Nephron progenitor cell (in vitro differentiated cells): ENCODE measurements at regions not wholly inside any gene's neighbourhood (a gene's known extent, or its start where the extent isn't known, plus 50 kb on each side); places are given as distances from the start of the nearest gene placed in this dataset.
"Not testable (repeated sequence)": the region's sequence is repeated elsewhere in the genome, so short reads cannot be mapped to it uniquely, and the experiment has no call there.

Source experiments
- DNase-seq: peaks from one replicate; pipeline ENCODE4 v3.0.0; 2021
- H3K27ac Mint-ChIP-seq: 2 replicates; pipeline ENCODE4 v1.8.0; 2021; ENCODE audit warnings: mild to moderate bottlenecking, moderate library complexity, mixed read lengths
- H3K27me3 Mint-ChIP-seq: 2 replicates; pipeline ENCODE4 v1.8.0; 2021; ENCODE audit warnings: mild to moderate bottlenecking, low read depth, mixed read lengths; ENCODE audit not compliant: poor library complexity
- H3K36me3 Mint-ChIP-seq: 2 replicates; pipeline ENCODE4 v1.8.0; 2021; ENCODE audit warnings: low read depth, mixed read lengths
- H3K4me1 Mint-ChIP-seq: 2 replicates; pipeline ENCODE4 v1.8.0; 2021; ENCODE audit warnings: mixed read lengths
- H3K4me3 Mint-ChIP-seq: 2 replicates; pipeline ENCODE4 v1.8.0; 2021; ENCODE audit warnings: mild to moderate bottlenecking, moderate library complexity, mixed read lengths
- H3K9me3 Mint-ChIP-seq: 2 replicates; pipeline ENCODE4 v1.8.0; 2021; ENCODE audit warnings: mild to moderate bottlenecking, moderate library complexity, mixed read lengths
- CTCF ChIP-seq: fragments of 200-600 bp; sonication (generic); IDR thresholded peaks from 2 replicates; pipeline ENCODE4 v1.5.0; 2021; ENCODE audit warnings: antibody characterized with exemption

- Mint-ChIP-seq H3K9me3 (no peaks in the 10 kb centered on the region), H3K27ac (no peak overlapping the region), H3K4me1 (peaks cover 10% of the 10 kb centered on the region), H3K27me3 (no peaks in the 10 kb centered on the region), H3K36me3 (no peaks in the 10 kb centered on the region), H3K4me3 (no peak overlapping the region)
- DNase-seq, result no peak
- TF ChIP-seq CTCF, result no peak
Observed at GRCh38 chr4:124997991-124998390, 285.5 kb upstream of the ANKRD50 start.

DNA sequence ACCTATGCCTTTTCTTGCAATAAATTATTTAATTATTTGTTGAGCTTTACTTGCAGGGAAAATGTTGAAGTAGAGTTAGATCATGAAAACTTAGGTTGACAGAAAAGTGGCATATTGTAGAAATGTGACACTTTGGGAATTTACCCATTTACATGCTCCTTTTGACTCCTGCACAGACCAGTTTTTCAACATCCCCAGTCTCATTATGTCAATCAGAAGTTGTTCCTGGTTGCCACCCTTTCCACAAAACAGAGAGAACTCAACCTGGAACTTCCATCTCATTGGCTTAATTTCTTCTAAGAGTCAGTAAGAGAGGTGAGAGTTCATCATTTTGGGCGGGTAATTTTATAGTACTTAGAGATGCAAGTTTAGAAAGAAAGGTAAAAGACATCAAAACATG is 284.6 kb upstream of the ANKRD50 start:
- DNase-seq, result no peak
- TF ChIP-seq CTCF, result no peak
- Mint-ChIP-seq H3K36me3 (no peaks in the 10 kb centered on the region), H3K9me3 (no peaks in the 10 kb centered on the region), H3K4me3 (no peak overlapping the region), H3K27me3 (no peaks in the 10 kb centered on the region), H3K4me1 (peaks cover 10% of the 10 kb centered on the region), H3K27ac (no peak overlapping the region)

DNA sequence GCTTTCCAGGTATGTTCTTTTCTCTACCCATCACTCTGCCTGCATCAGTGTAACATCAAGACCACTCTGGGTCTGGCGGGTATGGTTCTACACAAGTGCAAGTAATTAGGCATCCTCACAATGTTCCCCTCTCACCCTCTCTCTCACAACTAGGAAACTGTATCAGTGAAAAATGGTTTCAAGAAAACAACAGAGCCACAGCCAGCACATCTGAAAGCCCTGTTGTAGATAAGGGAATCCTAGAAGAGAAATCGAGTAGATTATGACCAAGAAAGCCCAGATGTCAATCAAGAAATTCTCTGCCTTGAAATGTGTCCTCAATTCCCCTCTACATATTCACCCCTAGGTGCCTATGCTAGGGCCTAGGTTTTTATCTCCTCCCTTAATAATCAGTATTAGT is 281.3 kb upstream of the ANKRD50 start:
- no peak for DNase-seq
- TF ChIP-seq CTCF, result no peak
- Mint-ChIP-seq H3K36me3 (no peaks in the 10 kb centered on the region), H3K4me3 (no peak overlapping the region), H3K27me3 (no peaks in the 10 kb centered on the region), H3K4me1 (peaks cover 8% of the 10 kb centered on the region), H3K27ac (peak overlapping the region; percentile 16), H3K9me3 (no peaks in the 10 kb centered on the region)

DNA sequence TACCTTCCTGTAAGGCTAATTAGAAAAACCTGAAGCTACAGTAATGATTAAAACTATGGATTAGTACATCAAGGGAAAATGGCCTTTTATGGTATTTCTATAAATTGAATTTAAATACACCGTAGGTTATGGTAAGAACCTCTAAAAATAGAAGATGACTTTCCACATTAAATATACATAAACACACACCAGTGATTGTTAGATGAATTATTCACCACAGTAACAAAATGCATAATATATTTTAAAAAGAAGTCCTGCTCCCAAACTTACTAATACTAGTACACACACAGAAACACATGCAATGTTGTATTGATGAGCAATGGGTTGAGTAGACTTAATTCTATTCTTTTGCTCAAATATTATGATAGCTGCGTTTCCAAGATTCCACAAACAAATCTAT is 277.9 kb upstream of the ANKRD50 start:
- H3K4me3 Mint-ChIP-seq, result no peak overlapping the region
- peaks cover 24% of the 10 kb centered on the region for H3K4me1 Mint-ChIP-seq
- H3K9me3 Mint-ChIP-seq, result no peaks in the 10 kb centered on the region
- no peak for DNase-seq
- TF ChIP-seq CTCF, result no peak
- no peak overlapping the region for H3K27ac Mint-ChIP-seq
- H3K27me3 Mint-ChIP-seq, result no peaks in the 10 kb centered on the region
- no peaks in the 10 kb centered on the region for H3K36me3 Mint-ChIP-seq

DNA sequence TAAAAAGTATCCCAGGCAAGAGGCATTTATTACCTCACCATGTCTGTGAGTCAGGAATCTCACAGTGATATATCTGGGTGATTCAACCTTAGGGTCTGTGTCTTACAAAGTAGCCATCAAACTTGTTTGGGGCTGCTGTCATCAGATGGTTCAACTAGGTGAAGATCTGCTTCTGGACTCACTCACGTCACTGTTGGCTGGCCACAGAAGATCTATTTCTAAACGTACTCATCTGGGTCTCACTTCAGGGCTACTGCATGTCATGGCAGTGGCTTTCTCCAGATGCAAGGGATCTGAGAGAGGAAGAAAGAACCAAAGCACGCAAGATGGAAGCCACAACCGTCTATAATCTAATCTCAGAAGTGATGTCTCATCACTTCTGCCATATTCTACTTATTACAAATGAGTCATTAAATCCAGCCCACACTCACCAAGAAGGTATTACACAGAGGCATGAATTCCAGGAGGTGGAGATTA is 267.8 kb upstream of the ANKRD50 start:
- Mint-ChIP-seq H3K4me1 (peaks cover 21% of the 10 kb centered on the region), H3K27ac (peak overlapping the region; percentile 85), H3K4me3 (no peak overlapping the region), H3K9me3 (no peaks in the 10 kb centered on the region), H3K36me3 (no peaks in the 10 kb centered on the region), H3K27me3 (no peaks in the 10 kb centered on the region)
- DNase-seq, result no peak
- no peak for TF ChIP-seq CTCF

DNA sequence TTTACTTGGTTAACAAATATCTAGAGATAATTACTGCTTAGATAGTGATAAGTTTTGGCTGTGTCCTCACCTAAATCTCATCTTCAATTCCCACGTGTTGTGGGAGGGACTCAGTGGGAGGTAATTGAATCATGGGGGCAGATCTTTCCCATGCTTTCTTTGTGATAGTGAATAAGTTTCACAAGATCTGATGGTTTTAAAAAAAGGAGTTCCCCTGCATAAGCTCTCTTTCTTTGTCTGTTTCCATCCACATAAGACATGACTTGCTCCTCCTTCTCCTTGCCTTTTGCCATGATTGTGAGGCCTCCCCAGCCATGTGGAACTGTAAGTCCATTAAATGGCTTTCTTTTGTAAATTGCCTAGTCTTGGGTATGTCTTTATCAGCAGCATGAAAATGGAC is 266.0 kb upstream of the ANKRD50 start:
- not testable (repeated sequence) for DNase-seq, H3K9me3 Mint-ChIP-seq, H3K27me3 Mint-ChIP-seq, H3K36me3 Mint-ChIP-seq, H3K4me3 Mint-ChIP-seq, H3K27ac Mint-ChIP-seq
- H3K4me1 Mint-ChIP-seq, result peaks cover 22% of the 10 kb centered on the region
